OCI-LY1 (cell line): ENCODE measurements at regions not wholly inside any gene's neighbourhood (a gene's known extent, or its start where the extent isn't known, plus 50 kb on each side); places are given as distances from the start of the nearest gene placed in this dataset.

Source experiments
- H2AFZ ChIP-seq: fragments of 200-600 bp; sonication (generic), shearing (Covaris generic); 2 replicates; pipeline ENCODE4 v1.6.0; 2014; ENCODE audit warnings: antibody characterized with exemption, mild to moderate bottlenecking, low read length
- H3F3A ChIP-seq: fragments of 200-600 bp; sonication (generic), shearing (Covaris generic); 2 replicates; pipeline ENCODE4 v1.6.0; 2014; ENCODE audit warnings: mild to moderate bottlenecking, antibody characterized with exemption, low read length, moderate library complexity; ENCODE audit not compliant: insufficient read depth
- H3K27ac ChIP-seq: fragments of 200-600 bp; sonication (generic); 2 replicates; pipeline ENCODE4 v1.5.1; 2014; ENCODE audit warnings: low read length, mixed run types, mild to moderate bottlenecking, low read depth; ENCODE audit not compliant: poor library complexity, severe bottlenecking
- H3K27me3 ChIP-seq: fragments of 200-600 bp; sonication (generic); 2 replicates; pipeline ENCODE4 v1.6.0; 2014; ENCODE audit warnings: antibody characterized with exemption, mild to moderate bottlenecking, low read length, moderate library complexity; ENCODE audit not compliant: insufficient read depth
- H3K36me3 ChIP-seq: fragments of 200-600 bp; sonication (generic); 2 replicates; pipeline ENCODE4 v1.6.1; 2014; ENCODE audit warnings: mild to moderate bottlenecking, antibody characterized with exemption, low read length, moderate library complexity, mixed read lengths; ENCODE audit not compliant: insufficient read depth
- H3K4me1 ChIP-seq: fragments of 200-600 bp; sonication (generic); 2 replicates; pipeline ENCODE4 v1.5.1; 2014; ENCODE audit warnings: mild to moderate bottlenecking, low read length, moderate library complexity; ENCODE audit not compliant: insufficient read depth, severe bottlenecking
- H3K4me2 ChIP-seq: fragments of 200-600 bp; sonication (generic), shearing (Covaris generic); 2 replicates; pipeline ENCODE4 v1.6.1; 2014; ENCODE audit warnings: low read length
- H3K4me3 ChIP-seq: fragments of 200-600 bp; sonication (generic); 2 replicates; pipeline ENCODE4 v1.5.1; 2014; ENCODE audit warnings: low read length, low read depth, mild to moderate bottlenecking, mixed read lengths; ENCODE audit not compliant: poor library complexity, severe bottlenecking
- H3K79me2 ChIP-seq: fragments of 200-600 bp; shearing (Covaris generic); 2 replicates; pipeline ENCODE4 v1.6.1; 2016; ENCODE audit warnings: mixed run types, low read length, mixed read lengths; ENCODE audit not compliant: insufficient read depth
- H3K9ac ChIP-seq: fragments of 200-600 bp; sonication (generic), shearing (Covaris generic); 2 replicates; pipeline ENCODE4 v1.6.1; 2014; ENCODE audit warnings: mild to moderate bottlenecking, low read length, mixed read lengths
- H3K9me2 ChIP-seq: fragments of 200-600 bp; sonication (generic), shearing (Covaris generic); 2 replicates; pipeline ENCODE4 v1.6.1; 2014; ENCODE audit warnings: low read depth, mild to moderate bottlenecking, low read length, mixed read lengths
- H3K9me3 ChIP-seq: fragments of 200-600 bp; shearing (Covaris generic); 2 replicates; pipeline ENCODE4 v1.6.1; 2014; ENCODE audit warnings: low read length, mixed read lengths
- H4K20me1 ChIP-seq: fragments of 200-600 bp; sonication (generic), shearing (Covaris generic); 2 replicates; pipeline ENCODE4 v1.6.0; 2016; ENCODE audit warnings: mild to moderate bottlenecking, low read length; ENCODE audit not compliant: insufficient read depth
- EZH2 ChIP-seq: fragments of 200-600 bp; sonication (generic), shearing (Covaris generic); IDR thresholded peaks from 2 replicates; pipeline ENCODE4 v1.8.0; 2017; ENCODE audit warnings: borderline replicate concordance, mixed run types, mild to moderate bottlenecking, antibody characterized with exemption, low read length, moderate library complexity, mixed read lengths
- TF ChIP-seq, protein P1 (sequence below): fragments of 200-600 bp; sonication (generic), shearing (Covaris generic); IDR thresholded peaks from 2 replicates; pipeline ENCODE4 v1.5.1; 2017; ENCODE audit warnings: mild to moderate bottlenecking, antibody characterized with exemption, low read length, moderate library complexity, mixed read lengths

DNA sequence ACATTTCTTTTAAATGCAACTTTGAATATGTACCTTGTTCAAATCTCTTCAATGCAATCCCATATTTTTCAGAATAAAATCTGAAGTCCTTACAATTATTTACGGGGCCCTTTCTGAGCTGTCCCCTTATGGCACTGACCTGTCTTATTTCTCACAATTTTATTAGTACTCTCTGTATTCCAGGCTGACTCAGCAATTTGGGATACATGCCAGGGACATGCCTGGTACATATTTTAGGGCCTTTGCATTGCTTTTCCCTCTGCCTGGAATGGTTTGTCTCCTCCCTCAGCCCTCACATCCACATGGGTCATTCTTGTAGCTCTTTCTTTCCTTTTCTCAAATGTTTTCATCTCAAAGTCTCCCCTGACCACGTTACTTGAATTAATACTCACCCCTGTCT is 172.2 kb upstream of the TECRL start:
- H2AFZ ChIP-seq = no peak overlapping the region

DNA sequence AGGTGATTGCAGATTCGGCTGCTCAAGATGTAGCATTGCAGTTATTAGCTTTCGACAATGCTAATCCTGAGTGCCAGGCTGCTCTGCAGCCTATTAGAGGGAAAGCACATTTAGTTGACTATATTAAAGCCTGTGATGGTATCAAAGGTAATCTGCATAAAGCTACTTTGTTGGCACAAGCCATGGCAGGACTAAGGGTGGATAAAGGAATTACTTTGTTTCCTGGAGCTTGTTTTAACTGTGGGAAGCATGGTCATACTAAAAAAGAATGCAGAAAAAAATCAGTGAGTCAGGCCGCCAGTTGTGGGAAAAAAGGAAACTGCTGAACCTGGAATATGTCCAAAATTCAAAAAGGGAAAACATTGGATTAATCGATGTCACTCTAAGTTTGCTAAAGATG is 154.9 kb upstream of the TECRL start:
- Histone ChIP-seq H2AFZ (no peak overlapping the region), H3K4me2 (no peak overlapping the region)

More for the DNA sequence above, 172.2 kb upstream of the TECRL start:
- no peaks in the 10 kb centered on the region for H3K27me3 ChIP-seq
- no peak overlapping the region for H3K4me3 ChIP-seq
- H3K9ac ChIP-seq = no peak overlapping the region
- no peaks in the 10 kb centered on the region for H4K20me1 ChIP-seq
- H3K36me3 ChIP-seq = no peaks in the 10 kb centered on the region
- no peaks in the 10 kb centered on the region for H3F3A ChIP-seq
- no peaks in the 10 kb centered on the region for H3K79me2 ChIP-seq
- no peak overlapping the region for H3K27ac ChIP-seq
- no peaks in the 10 kb centered on the region for H3K4me1 ChIP-seq
- no peak for TF ChIP-seq EZH2
- TF ChIP-seq, protein P1, sequence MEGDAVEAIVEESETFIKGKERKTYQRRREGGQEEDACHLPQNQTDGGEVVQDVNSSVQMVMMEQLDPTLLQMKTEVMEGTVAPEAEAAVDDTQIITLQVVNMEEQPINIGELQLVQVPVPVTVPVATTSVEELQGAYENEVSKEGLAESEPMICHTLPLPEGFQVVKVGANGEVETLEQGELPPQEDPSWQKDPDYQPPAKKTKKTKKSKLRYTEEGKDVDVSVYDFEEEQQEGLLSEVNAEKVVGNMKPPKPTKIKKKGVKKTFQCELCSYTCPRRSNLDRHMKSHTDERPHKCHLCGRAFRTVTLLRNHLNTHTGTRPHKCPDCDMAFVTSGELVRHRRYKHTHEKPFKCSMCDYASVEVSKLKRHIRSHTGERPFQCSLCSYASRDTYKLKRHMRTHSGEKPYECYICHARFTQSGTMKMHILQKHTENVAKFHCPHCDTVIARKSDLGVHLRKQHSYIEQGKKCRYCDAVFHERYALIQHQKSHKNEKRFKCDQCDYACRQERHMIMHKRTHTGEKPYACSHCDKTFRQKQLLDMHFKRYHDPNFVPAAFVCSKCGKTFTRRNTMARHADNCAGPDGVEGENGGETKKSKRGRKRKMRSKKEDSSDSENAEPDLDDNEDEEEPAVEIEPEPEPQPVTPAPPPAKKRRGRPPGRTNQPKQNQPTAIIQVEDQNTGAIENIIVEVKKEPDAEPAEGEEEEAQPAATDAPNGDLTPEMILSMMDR = no peak
- no peaks in the 10 kb centered on the region for H3K9me2 ChIP-seq
- no peak overlapping the region for H3K4me2 ChIP-seq
- no peaks in the 10 kb centered on the region for H3K9me3 ChIP-seq

DNA sequence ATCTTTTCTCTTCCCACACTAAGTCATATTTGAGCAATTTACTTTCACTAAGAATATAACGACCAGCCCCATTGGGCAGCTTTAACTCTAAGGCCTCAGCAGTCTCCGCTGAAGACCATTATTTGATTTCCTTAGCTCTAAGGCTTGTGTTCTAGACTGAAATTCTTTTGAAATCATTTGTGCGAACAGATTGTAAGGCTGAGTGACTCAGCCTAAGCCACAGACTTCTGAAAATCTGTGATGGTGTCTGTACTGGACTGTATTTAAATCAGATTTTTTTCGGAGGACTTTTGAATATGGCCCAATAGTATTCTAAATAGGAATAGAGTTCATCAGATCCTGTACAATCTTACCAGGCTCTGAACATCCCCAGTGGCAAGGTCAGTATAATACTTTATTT is 150.3 kb upstream of the TECRL start:
- TF ChIP-seq, protein P1 = no peak
- TF ChIP-seq EZH2 = no peak
- H3K9me3 ChIP-seq = no peaks in the 10 kb centered on the region
- no peak overlapping the region for H3K9ac ChIP-seq
- H2AFZ ChIP-seq = no peak overlapping the region
- H3K27me3 ChIP-seq = no peaks in the 10 kb centered on the region
- no peaks in the 10 kb centered on the region for H3F3A ChIP-seq
- H3K4me1 ChIP-seq = no peaks in the 10 kb centered on the region
- no peak overlapping the region for H3K4me3 ChIP-seq
- no peaks in the 10 kb centered on the region for H3K36me3 ChIP-seq
- no peaks in the 10 kb centered on the region for H3K79me2 ChIP-seq
- H3K4me2 ChIP-seq = no peak overlapping the region
- H3K27ac ChIP-seq = no peak overlapping the region
- H4K20me1 ChIP-seq = no peaks in the 10 kb centered on the region
- H3K9me2 ChIP-seq = no peaks in the 10 kb centered on the region

More for the DNA sequence above, 154.9 kb upstream of the TECRL start:
- TF ChIP-seq, protein P1 = no peak
- no peak for TF ChIP-seq EZH2
- Histone ChIP-seq H3K27me3 (no peaks in the 10 kb centered on the region), H3F3A (no peaks in the 10 kb centered on the region), H3K9ac (no peak overlapping the region), H4K20me1 (no peaks in the 10 kb centered on the region), H3K9me3 (no peaks in the 10 kb centered on the region), H3K4me1 (no peaks in the 10 kb centered on the region), H3K4me3 (no peak overlapping the region), H3K27ac (no peak overlapping the region), H3K79me2 (no peaks in the 10 kb centered on the region), H3K36me3 (no peaks in the 10 kb centered on the region), H3K9me2 (no peaks in the 10 kb centered on the region)
